ENCODE measurements at regions not wholly inside any gene's neighbourhood (a gene's known extent, or its start where the extent isn't known, plus 50 kb on each side); places are given as distances from the start of the nearest gene placed in this dataset.

GRCh38 chr6:165937564-165938358, 229.9 kb downstream of the TBXT start:
- TF ChIP-seq CTCF (IDR thresholded peaks at IDR 0.05), result no peak
- no peak for TF ChIP-seq POLR2A (IDR thresholded peaks at IDR 0.05)

Data from lower leg skin (tissue), 3 donors.